Urinary bladder (tissue), 3 donors: ENCODE measurements at regions not wholly inside any gene's neighbourhood (a gene's known extent, or its start where the extent isn't known, plus 50 kb on each side); places are given as distances from the start of the nearest gene placed in this dataset.

Experiments used
- DNase-seq: peaks from one replicate; pipeline ENCODE4 v3.0.0-alpha.2; 2015; ENCODE audit errors: extremely low spot score
- H3K27ac ChIP-seq: one replicate; pipeline ENCODE4 v1.5.1; 2013; ENCODE audit warnings: low read depth, mild to moderate bottlenecking, moderate library complexity
- H3K36me3 ChIP-seq: one replicate; pipeline ENCODE4 v1.6.1; 2013; ENCODE audit warnings: mild to moderate bottlenecking, moderate library complexity; ENCODE audit not compliant: insufficient read depth
- H3K4me1 ChIP-seq: one replicate; pipeline ENCODE4 v1.6.1; 2013; ENCODE audit warnings: mild to moderate bottlenecking, moderate library complexity; ENCODE audit not compliant: insufficient read depth
- H3K4me3 ChIP-seq: one replicate; pipeline ENCODE4 v1.5.1; 2013; ENCODE audit warnings: low read depth, low read length
- WGBS: extraction: QIAGEN DNeasy Blood & Tissue Kit; methylation state at CpG from one replicate; pipeline ENCODE4 v1.1.7; 2013; 5-methylcytosine and 5-hydroxymethylcytosine counted together
- donor health status: healthy with polysubstance abuse.
- donor health status: healthy.

GRCh38 chr13:55403887-55404487, 1736.7 kb upstream of the PRR20A start:
- Histone ChIP-seq H3K4me3 (no peak overlapping the region), H3K36me3 (no peaks in the 10 kb centered on the region), H3K27ac (no peak overlapping the region), H3K4me1 (no peaks in the 10 kb centered on the region)
- DNase-seq: no peak

GRCh38 chr13:55410398-55411330, 1730.1 kb upstream of the PRR20A start:
- WGBS: 60% methylated on average over 8 of the region's 8 CpGs
- Histone ChIP-seq H3K36me3 (no peaks in the 10 kb centered on the region), H3K4me1 (no peaks in the 10 kb centered on the region), H3K4me3 (no peak overlapping the region), H3K27ac (no peak overlapping the region)
- DNase-seq: no peak

- no peak for DNase-seq
- 58% methylated on average over 2 of the region's 2 CpGs for WGBS
- Histone ChIP-seq H3K4me3 (no peak overlapping the region), H3K4me1 (no peaks in the 10 kb centered on the region), H3K36me3 (no peaks in the 10 kb centered on the region), H3K27ac (no peak overlapping the region)
Observed at GRCh38 chr13:55418095-55418494, 1722.6 kb upstream of the PRR20A start.

- H3K27ac ChIP-seq: no peak overlapping the region
- WGBS: 71% methylated on average over 4 of the region's 4 CpGs
- H3K36me3 ChIP-seq: no peaks in the 10 kb centered on the region
- H3K4me1 ChIP-seq: no peaks in the 10 kb centered on the region
- DNase-seq: no peak
- H3K4me3 ChIP-seq: no peak overlapping the region
Observed at GRCh38 chr13:55432814-55433213, 1707.9 kb upstream of the PRR20A start.

- Histone ChIP-seq H3K4me3 (no peak overlapping the region), H3K27ac (no peak overlapping the region), H3K36me3 (no peaks in the 10 kb centered on the region), H3K4me1 (no peaks in the 10 kb centered on the region)
- WGBS: 48% methylated on average over 1 of the region's 1 CpG
- no peak for DNase-seq
Observed at GRCh38 chr13:55437162-55437561, 1703.6 kb upstream of the PRR20A start.

- WGBS: 12% methylated on average over 1 of the region's 1 CpG
- peak; percentile 7 for DNase-seq
- Histone ChIP-seq H3K36me3 (no peaks in the 10 kb centered on the region), H3K4me3 (no peak overlapping the region), H3K4me1 (no peaks in the 10 kb centered on the region), H3K27ac (no peak overlapping the region)
Observed at GRCh38 chr13:55439450-55439849, 1701.3 kb upstream of the PRR20A start.

GRCh38 chr13:55440465-55441085, 1700.1 kb upstream of the PRR20A start:
- 77% methylated on average over 4 of the region's 4 CpGs for WGBS

GRCh38 chr13:55464222-55464621, 1676.5 kb upstream of the PRR20A start:
- Histone ChIP-seq H3K27ac (no peak overlapping the region), H3K4me1 (no peaks in the 10 kb centered on the region), H3K4me3 (no peak overlapping the region), H3K36me3 (no peaks in the 10 kb centered on the region)
- WGBS: 41% methylated on average over 3 of the region's 3 CpGs
- DNase-seq: no peak

More at GRCh38 chr13:55440465-55441085, 1700.1 kb upstream of the PRR20A start:
- Histone ChIP-seq H3K27ac (no peak overlapping the region), H3K4me1 (no peaks in the 10 kb centered on the region), H3K4me3 (no peak overlapping the region), H3K36me3 (no peaks in the 10 kb centered on the region)
- no peak for DNase-seq

GRCh38 chr13:55467476-55467875, 1673.2 kb upstream of the PRR20A start:
- Histone ChIP-seq H3K4me3 (no peak overlapping the region), H3K36me3 (no peaks in the 10 kb centered on the region), H3K4me1 (no peaks in the 10 kb centered on the region), H3K27ac (no peak overlapping the region)
- no peak for DNase-seq
- 87% methylated on average over 2 of the region's 2 CpGs for WGBS

GRCh38 chr13:55483626-55484158, 1657.0 kb upstream of the PRR20A start:
- Histone ChIP-seq H3K4me3 (no peak overlapping the region), H3K4me1 (no peaks in the 10 kb centered on the region), H3K36me3 (no peaks in the 10 kb centered on the region), H3K27ac (no peak overlapping the region)
- 51% methylated on average over 3 of the region's 3 CpGs for WGBS
- no peak for DNase-seq

- WGBS: 80% methylated on average over 3 of the region's 3 CpGs
- H3K4me3 ChIP-seq: no peak overlapping the region
- no peak overlapping the region for H3K27ac ChIP-seq
- no peaks in the 10 kb centered on the region for H3K36me3 ChIP-seq
- no peak for DNase-seq
- H3K4me1 ChIP-seq: no peaks in the 10 kb centered on the region
Observed at GRCh38 chr13:55493297-55493696, 1647.4 kb upstream of the PRR20A start.

- 66% methylated on average over 3 of the region's 3 CpGs for WGBS
- no peaks in the 10 kb centered on the region for H3K4me1 ChIP-seq
Observed at GRCh38 chr13:55497486-55497885, 1643.2 kb upstream of the PRR20A start.

GRCh38 chr13:55500694-55501093, 1640.0 kb upstream of the PRR20A start:
- H3K4me3 ChIP-seq: no peak overlapping the region
- no peaks in the 10 kb centered on the region for H3K36me3 ChIP-seq
- H3K27ac ChIP-seq: no peak overlapping the region
- DNase-seq: no peak
- 84% methylated on average over 2 of the region's 2 CpGs for WGBS
- H3K4me1 ChIP-seq: no peaks in the 10 kb centered on the region

More at GRCh38 chr13:55497486-55497885, 1643.2 kb upstream of the PRR20A start:
- H3K36me3 ChIP-seq: no peaks in the 10 kb centered on the region
- DNase-seq: no peak
- H3K27ac ChIP-seq: no peak overlapping the region
- H3K4me3 ChIP-seq: no peak overlapping the region
